GM12878 (cell line): ENCODE measurements at regions not wholly inside any gene's neighbourhood (a gene's known extent, or its start where the extent isn't known, plus 50 kb on each side); places are given as distances from the start of the nearest gene placed in this dataset.
A peak's percentile ranks its signal among the peaks of the same experiment; 100 is the strongest.

Experiments used
- BMI1 ChIP-seq: fragments of 450-650 bp; IDR thresholded peaks from 2 replicates; pipeline ENCODE4 v1.6.1; 2016; ENCODE audit warnings: mild to moderate bottlenecking, moderate library complexity, borderline replicate concordance
- KLF5 ChIP-seq: fragments of 450-650 bp; IDR thresholded peaks from 2 replicates; pipeline ENCODE4 v1.6.1; 2014; ENCODE audit warnings: mild to moderate bottlenecking; ENCODE audit not compliant: partially characterized antibody
- MEF2A ChIP-seq: IDR thresholded peaks from 2 replicates; pipeline ENCODE4 v1.6.1; 2011; ENCODE audit warnings: low read depth, mild to moderate bottlenecking, low read length, moderate library complexity; ENCODE audit not compliant: insufficient read depth
- MYB ChIP-seq: fragments of 150-350 bp; IDR thresholded peaks from 2 replicates; pipeline ENCODE4 v1.6.1; 2014; ENCODE audit warnings: mild to moderate bottlenecking, low read depth, low read length, borderline replicate concordance
- NR2C1 ChIP-seq: fragments of 450-650 bp; IDR thresholded peaks from 2 replicates; pipeline ENCODE4 v1.6.1; 2017; ENCODE audit warnings: antibody characterized with exemption, mild to moderate bottlenecking, moderate library complexity
- PML ChIP-seq: IDR thresholded peaks from 2 replicates; pipeline ENCODE4 v1.6.1; 2012; ENCODE audit warnings: low read length, inconsistent platforms
- REST ChIP-seq: IDR thresholded peaks from 2 replicates; pipeline ENCODE4 v1.6.1; 2012; ENCODE audit warnings: mild to moderate bottlenecking, low read depth, low read length
- RFX5 ChIP-seq: IDR thresholded peaks from 2 replicates; pipeline ENCODE4 v1.6.1; 2011; ENCODE audit warnings: low read depth, low read length, improper control_type of control experiment
- ZNF687 ChIP-seq: fragments of 450-650 bp; IDR thresholded peaks from 2 replicates; pipeline ENCODE4 v1.6.1; 2017; ENCODE audit warnings: mild to moderate bottlenecking, moderate library complexity

GRCh38 chr11:115926138-115926537 lies 421.9 kb upstream of the CADM1 start (continued):
- TF ChIP-seq REST (no peak), BMI1 (no peak), MYB (no peak), ZNF687 (peak; percentile 65), NR2C1 (no peak), RFX5 (no peak), MEF2A (no peak), KLF5 (no peak), PML (no peak)
